ENCODE measurements at regions not wholly inside any gene's neighbourhood (a gene's known extent, or its start where the extent isn't known, plus 50 kb on each side); places are given as distances from the start of the nearest gene placed in this dataset.

DNA sequence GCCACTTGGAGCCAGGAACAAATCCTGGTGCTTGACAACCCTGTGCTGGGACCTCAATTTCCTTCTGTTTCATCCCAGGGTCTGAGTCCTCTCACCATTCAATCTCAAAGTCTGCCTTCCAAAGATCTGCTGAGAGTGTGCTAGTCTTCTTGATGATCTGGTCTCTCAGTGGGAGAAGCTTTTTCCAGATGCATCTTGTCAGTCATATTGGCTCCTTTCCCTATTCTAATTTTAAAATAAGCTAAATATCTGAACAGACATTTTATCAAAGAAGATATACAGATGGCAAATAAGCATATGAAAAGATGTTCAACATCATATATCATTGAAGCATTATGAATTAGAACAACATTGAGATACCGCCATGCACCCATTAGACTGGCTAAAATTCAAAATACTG lies 469.3 kb downstream of the NEBL start:
- TF ChIP-seq POLR2A (IDR thresholded peaks at IDR 0.05) (no peak), POLR2AphosphoS5 (IDR thresholded peaks at IDR 0.05) (no peak)
- TF ChIP-seq, protein P1, sequence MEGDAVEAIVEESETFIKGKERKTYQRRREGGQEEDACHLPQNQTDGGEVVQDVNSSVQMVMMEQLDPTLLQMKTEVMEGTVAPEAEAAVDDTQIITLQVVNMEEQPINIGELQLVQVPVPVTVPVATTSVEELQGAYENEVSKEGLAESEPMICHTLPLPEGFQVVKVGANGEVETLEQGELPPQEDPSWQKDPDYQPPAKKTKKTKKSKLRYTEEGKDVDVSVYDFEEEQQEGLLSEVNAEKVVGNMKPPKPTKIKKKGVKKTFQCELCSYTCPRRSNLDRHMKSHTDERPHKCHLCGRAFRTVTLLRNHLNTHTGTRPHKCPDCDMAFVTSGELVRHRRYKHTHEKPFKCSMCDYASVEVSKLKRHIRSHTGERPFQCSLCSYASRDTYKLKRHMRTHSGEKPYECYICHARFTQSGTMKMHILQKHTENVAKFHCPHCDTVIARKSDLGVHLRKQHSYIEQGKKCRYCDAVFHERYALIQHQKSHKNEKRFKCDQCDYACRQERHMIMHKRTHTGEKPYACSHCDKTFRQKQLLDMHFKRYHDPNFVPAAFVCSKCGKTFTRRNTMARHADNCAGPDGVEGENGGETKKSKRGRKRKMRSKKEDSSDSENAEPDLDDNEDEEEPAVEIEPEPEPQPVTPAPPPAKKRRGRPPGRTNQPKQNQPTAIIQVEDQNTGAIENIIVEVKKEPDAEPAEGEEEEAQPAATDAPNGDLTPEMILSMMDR (IDR thresholded peaks at IDR 0.05) = no peak

Measured in gastroesophageal sphincter (tissue), 3 donors.